Fibroblast of villous mesenchyme (primary cell): ENCODE measurements at regions not wholly inside any gene's neighbourhood (a gene's known extent, or its start where the extent isn't known, plus 50 kb on each side); places are given as distances from the start of the nearest gene placed in this dataset.

Source experiments
- DNase-seq: peaks from one replicate; pipeline ENCODE4 v3.0.0-alpha.2; 2010; ENCODE audit warnings: low read depth
- H3K4me3 ChIP-seq: 2 replicates; pipeline ENCODE4 v1.5.1; 2011; ENCODE audit warnings: low read depth, mild to moderate bottlenecking, low read length
- TF ChIP-seq, protein P1 (sequence below): IDR thresholded peaks from 2 replicates; pipeline ENCODE4 v1.5.1; 2012; ENCODE audit warnings: low read depth, mild to moderate bottlenecking, low read length; ENCODE audit not compliant: insufficient read depth

DNA sequence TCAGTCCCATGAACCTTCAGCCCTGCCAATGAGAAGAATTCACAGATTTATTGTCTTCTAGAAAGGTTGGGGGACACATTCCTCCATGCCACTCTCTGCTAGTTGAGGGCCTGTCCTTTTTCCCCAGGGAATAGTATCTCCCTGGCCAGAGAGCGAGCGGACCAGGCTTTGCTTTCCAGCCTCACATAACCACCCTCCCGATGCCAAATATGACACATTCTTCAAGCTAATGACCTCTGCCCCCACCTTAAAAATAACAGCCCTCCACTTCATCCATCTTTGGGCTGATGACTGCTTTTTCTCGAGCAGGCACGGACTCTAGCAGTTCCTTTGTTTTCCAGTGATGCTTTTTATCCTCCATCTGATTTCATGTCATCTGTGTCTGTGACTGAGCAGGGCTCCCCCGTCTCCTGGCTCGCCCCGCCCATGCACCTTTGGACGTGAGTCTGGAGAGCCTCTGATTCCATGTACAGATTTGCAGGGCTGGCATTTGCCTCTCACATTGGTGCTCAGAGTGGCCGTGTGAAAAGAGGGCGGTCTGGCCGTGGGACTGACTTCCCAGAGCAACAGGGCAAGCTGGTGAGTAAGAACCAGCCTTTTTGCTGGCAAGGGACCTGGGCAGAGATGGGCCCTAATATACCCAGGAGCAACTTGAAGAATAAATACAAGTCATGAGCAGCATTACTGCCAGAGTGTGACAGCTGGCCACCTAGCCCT, 279.8 kb downstream of the BCOR start:
- no peak for DNase-seq

DNA sequence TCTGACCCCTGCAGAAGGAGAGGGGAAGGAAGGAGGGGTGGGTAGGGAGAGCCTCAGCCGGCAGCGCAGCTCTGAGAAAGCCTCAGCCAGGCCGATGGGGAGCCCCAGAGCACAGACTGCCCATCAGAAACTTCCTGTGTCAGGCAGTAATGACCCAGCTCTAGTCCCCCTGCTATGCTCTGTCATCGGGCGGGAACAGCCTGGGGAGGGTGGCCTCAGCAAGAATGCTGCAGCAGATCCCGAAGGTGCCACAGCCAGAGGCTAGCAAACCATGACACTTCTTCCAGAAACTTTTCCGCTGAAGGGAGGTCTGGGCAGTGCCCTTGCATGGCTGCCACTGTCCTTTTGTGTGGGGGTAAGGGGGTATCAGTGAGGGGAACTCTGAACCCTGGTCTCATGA, 279.0 kb downstream of the BCOR start:
- no peak overlapping the region for H3K4me3 ChIP-seq
- TF ChIP-seq, protein P1, sequence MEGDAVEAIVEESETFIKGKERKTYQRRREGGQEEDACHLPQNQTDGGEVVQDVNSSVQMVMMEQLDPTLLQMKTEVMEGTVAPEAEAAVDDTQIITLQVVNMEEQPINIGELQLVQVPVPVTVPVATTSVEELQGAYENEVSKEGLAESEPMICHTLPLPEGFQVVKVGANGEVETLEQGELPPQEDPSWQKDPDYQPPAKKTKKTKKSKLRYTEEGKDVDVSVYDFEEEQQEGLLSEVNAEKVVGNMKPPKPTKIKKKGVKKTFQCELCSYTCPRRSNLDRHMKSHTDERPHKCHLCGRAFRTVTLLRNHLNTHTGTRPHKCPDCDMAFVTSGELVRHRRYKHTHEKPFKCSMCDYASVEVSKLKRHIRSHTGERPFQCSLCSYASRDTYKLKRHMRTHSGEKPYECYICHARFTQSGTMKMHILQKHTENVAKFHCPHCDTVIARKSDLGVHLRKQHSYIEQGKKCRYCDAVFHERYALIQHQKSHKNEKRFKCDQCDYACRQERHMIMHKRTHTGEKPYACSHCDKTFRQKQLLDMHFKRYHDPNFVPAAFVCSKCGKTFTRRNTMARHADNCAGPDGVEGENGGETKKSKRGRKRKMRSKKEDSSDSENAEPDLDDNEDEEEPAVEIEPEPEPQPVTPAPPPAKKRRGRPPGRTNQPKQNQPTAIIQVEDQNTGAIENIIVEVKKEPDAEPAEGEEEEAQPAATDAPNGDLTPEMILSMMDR: no peak
- DNase-seq: no peak

More for the DNA sequence above, 279.8 kb downstream of the BCOR start:
- TF ChIP-seq, protein P1: no peak
- H3K4me3 ChIP-seq: no peak overlapping the region

DNA sequence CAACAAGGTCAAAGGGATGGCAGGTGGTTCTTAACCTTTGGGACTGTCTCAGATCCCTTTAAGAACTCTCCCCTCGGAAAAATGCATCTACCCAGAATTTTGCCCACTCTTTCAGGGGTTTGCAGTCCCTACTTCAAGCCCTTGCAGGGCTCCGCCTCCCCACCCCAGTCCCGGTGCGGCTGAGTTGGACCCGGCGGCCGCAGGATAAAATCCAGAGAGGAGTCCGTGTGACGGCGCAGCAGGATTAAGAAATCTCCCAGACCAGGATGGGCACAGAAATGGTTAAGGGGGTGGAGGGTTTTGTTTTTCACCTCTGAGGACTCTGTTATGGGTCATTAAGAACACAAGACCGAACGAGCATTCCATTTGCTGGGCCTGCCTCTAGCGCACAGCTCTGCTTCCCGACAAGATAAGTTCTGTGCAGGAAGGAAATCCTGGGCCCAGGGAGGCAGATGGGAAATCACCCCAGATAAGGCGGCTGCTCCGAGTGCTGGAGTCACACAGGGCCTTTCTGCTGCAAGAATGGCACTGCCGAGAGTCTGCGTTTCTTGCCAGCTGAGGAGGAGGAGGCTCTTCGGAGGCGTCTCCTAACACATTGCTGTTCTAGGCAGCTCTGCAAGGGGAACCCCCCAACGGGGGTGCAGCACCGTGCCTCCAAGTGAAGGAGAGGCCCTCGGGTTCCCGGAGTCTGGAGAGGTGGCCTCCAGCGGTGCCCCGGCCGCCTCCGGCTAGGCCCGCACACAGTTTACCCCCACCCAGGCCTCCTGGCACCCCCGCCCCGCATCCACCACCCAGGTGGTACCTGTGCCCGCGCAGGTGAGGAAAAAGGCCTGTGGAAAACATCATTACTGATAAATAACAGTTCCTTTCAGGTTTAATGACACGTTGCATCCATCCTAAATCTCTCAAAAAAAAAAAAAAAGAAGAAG, 277.6 kb downstream of the BCOR start:
- TF ChIP-seq, protein P1: no peak
- DNase-seq: peak; percentile 42
- H3K4me3 ChIP-seq: peak overlapping the region; percentile 48

DNA sequence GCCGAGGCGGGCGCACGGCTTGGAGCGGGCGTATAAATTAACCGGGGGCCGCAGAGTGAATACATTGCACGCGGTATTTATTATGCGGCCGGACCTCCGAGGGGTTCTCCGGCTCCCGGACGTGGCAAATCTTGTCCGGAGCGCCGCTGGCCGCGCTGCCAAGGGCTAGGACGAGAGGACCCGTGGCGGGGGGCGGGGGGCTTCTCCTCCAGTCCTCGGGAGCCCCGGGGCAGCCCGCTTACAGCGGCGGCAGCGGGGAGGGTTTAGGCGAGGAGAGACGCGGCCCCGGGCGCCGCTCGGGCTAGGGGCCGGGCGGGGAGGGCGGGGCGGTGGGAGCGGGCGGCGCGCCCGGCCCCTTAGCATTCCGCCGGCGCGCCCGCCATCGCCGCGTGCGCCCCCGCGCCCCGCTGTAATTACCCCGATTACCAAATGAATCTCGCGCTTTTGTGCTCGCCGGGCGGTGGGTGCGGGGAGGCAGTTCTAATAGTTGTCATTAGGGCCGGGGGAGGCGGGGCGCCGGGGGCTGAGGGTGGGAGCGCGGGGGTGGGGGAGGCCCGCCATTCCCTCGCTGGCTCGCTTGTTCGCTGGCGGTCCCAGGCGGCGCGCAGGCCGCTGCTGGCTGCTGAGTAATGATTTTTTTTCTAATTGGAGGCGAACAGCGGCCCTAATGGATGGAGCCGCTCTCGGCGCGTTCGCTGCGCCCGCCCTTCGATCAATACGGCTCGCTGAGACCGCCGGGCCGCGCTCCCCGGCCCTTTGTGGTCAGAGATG, 276.6 kb downstream of the BCOR start:
- peak; percentile 42 for DNase-seq
- peak overlapping the region; percentile 48 for H3K4me3 ChIP-seq
- TF ChIP-seq, protein P1: no peak

DNA sequence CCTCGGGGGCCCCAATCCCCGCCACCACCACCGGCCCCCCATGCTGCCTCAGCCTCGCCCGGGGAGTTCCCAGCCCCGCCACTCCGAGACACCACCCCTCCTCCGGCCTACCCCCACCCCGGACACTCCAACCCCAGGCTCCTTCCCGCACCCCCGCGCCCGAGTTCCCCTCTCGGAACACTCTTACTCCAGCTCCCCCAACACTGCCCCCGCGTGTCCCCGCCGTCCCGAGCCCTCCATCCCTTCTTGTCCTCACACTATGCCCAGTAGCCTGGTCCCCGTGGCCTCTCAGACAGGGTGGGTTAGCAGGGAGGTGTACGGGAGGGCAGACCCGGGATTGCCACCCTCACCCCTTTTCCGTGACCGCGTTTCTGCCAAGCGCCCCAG, 276.1 kb downstream of the BCOR start:
- TF ChIP-seq, protein P1: no peak

DNA sequence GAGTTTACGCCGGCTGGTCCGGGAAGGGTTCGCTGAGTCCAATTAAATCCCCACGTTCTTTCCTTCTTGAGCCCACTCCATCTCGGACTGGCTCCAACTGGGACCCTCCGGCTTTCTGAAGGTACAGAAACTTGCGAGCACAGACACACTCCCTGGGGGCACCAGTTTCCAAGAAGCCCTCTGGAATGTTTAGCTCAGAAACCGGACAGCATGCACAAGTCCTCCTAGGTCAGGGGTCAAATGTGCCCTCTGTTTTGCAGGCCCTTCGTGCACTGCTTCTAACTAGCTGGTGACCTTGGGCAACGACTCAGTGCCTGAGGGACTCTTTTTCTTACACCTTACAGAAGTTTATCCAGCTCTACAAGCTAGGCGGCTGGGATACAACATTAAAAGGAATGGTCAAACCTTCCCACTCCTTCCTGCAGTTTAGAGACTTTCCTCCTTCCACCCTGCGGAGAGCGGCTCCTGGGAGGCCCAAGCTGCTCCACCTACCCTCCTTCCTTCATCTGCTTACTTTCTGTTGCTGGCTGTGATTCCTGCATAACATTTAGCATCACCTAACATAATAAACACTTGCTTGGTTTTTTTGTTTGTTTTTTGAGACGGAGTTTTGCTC, 275.5 kb downstream of the BCOR start:
- TF ChIP-seq, protein P1: no peak
- H3K4me3 ChIP-seq: no peak overlapping the region
- DNase-seq: no peak

More for the DNA sequence above, 276.1 kb downstream of the BCOR start:
- DNase-seq: no peak
- H3K4me3 ChIP-seq: peak overlapping the region; percentile 48
